ENCODE measurements at regions not wholly inside any gene's neighbourhood (a gene's known extent, or its start where the extent isn't known, plus 50 kb on each side); places are given as distances from the start of the nearest gene placed in this dataset.

- no peak for DNase-seq
Observed at GRCh38 chr3:115336836-115337235, 189.7 kb upstream of the ZBTB20 start.

GRCh38 chr3:115340586-115340985 is 193.5 kb upstream of the ZBTB20 start:
- no peak for DNase-seq

- no peak for DNase-seq
Observed at GRCh38 chr3:115341208-115341607, 194.1 kb upstream of the ZBTB20 start.

GRCh38 chr3:115347737-115348136 is 200.6 kb upstream of the ZBTB20 start:
- DNase-seq: no peak

GRCh38 chr3:115348412-115348811 is 201.3 kb upstream of the ZBTB20 start:
- no peak for DNase-seq

GRCh38 chr3:115348951-115349745 is 202.1 kb upstream of the ZBTB20 start:
- DNase-seq: no peak

- DNase-seq: no peak
Observed at GRCh38 chr3:115350606-115351005, 203.5 kb upstream of the ZBTB20 start.

- no peak for DNase-seq
Observed at GRCh38 chr3:115351193-115351592, 204.1 kb upstream of the ZBTB20 start.

- no peak for DNase-seq
Observed at GRCh38 chr3:115354010-115354409, 206.9 kb upstream of the ZBTB20 start.

- no peak for DNase-seq
Observed at GRCh38 chr3:115357456-115357855, 210.4 kb upstream of the ZBTB20 start.

GRCh38 chr3:115359536-115359935 is 212.4 kb upstream of the ZBTB20 start:
- DNase-seq: no peak

GRCh38 chr3:115361806-115362205 is 214.7 kb upstream of the ZBTB20 start:
- DNase-seq: no peak

GRCh38 chr3:115363071-115363470 is 216.0 kb upstream of the ZBTB20 start:
- no peak for DNase-seq

GRCh38 chr3:115369021-115369420 is 221.9 kb upstream of the ZBTB20 start:
- no peak for DNase-seq

GRCh38 chr3:115375362-115375761 is 228.3 kb upstream of the ZBTB20 start:
- DNase-seq: no peak

- no peak for DNase-seq
Observed at GRCh38 chr3:115380883-115381572, 233.9 kb upstream of the ZBTB20 start.

- no peak for DNase-seq
Observed at GRCh38 chr3:115381573-115381912, 234.5 kb upstream of the ZBTB20 start.

GRCh38 chr3:115381931-115382330 is 234.8 kb upstream of the ZBTB20 start:
- no peak for DNase-seq

- no peak for DNase-seq
Observed at GRCh38 chr3:115384381-115384780, 237.3 kb upstream of the ZBTB20 start.

GRCh38 chr3:115385774-115386730 is 237.3 kb upstream of the GAP43 start:
- DNase-seq: no peak

- no peak for DNase-seq
Observed at GRCh38 chr3:115388166-115388565, 235.1 kb upstream of the GAP43 start.

GRCh38 chr3:115388811-115389210 is 234.5 kb upstream of the GAP43 start:
- no peak for DNase-seq

- no peak for DNase-seq
Observed at GRCh38 chr3:115396801-115397200, 226.5 kb upstream of the GAP43 start.
